RWPE2 (cell line): ENCODE measurements at regions not wholly inside any gene's neighbourhood (a gene's known extent, or its start where the extent isn't known, plus 50 kb on each side); places are given as distances from the start of the nearest gene placed in this dataset.
"Not testable (repeated sequence)": the region's sequence is repeated elsewhere in the genome, so short reads cannot be mapped to it uniquely, and the experiment has no call there.

Experiments used
- ATAC-seq: fragments of 200-7000 bp; cut with Tn5 transposase; 3 replicates; pipeline ENCODE4 v1.9.1; 2021; ENCODE audit warnings: low read depth
- DNase-seq: peaks from one replicate; pipeline ENCODE4 v3.0.0-alpha.2; 2020; ENCODE audit warnings: low spot score
- H3K27ac ChIP-seq: fragments of 450-650 bp; 2 replicates; pipeline ENCODE4 v1.5.1; 2017; ENCODE audit warnings: mild to moderate bottlenecking; ENCODE audit not compliant: poor library complexity, severe bottlenecking
- H3K27me3 ChIP-seq: fragments of 250-450 bp; sonication (Bioruptor Pico); 2 replicates; pipeline ENCODE4 v1.5.1; 2021; ENCODE audit warnings: mild to moderate bottlenecking, moderate library complexity; ENCODE audit not compliant: insufficient read depth, poor library complexity, severe bottlenecking
- H3K36me3 ChIP-seq: fragments of 250-450 bp; sonication (Bioruptor Pico); 2 replicates; pipeline ENCODE4 v1.5.1; 2020; ENCODE audit warnings: low read depth, mild to moderate bottlenecking, moderate library complexity
- H3K4me1 ChIP-seq: fragments of 250-450 bp; sonication (Bioruptor Pico); 2 replicates; pipeline ENCODE4 v1.5.1; 2021; ENCODE audit warnings: mild to moderate bottlenecking, moderate library complexity; ENCODE audit not compliant: insufficient read depth, poor library complexity, severe bottlenecking
- H3K4me3 ChIP-seq: fragments of 250-450 bp; sonication (Bioruptor Pico); 2 replicates; pipeline ENCODE4 v1.5.1; 2021; ENCODE audit warnings: mild to moderate bottlenecking, moderate library complexity; ENCODE audit not compliant: severe bottlenecking
- H3K9me3 ChIP-seq: fragments of 250-450 bp; sonication (Bioruptor Pico); 2 replicates; pipeline ENCODE4 v1.5.1; 2021; ENCODE audit warnings: mild to moderate bottlenecking, moderate library complexity; ENCODE audit not compliant: severe bottlenecking
- CTCF ChIP-seq: fragments of 450-650 bp; IDR thresholded peaks from one replicate; pipeline ENCODE4 v1.5.1; 2017; ENCODE audit warnings: mild to moderate bottlenecking, moderate library complexity; ENCODE audit not compliant: poor library complexity, severe bottlenecking

GRCh38 chrX:85808217-85808616 lies 239.1 kb downstream of the CHM start:
- H3K9me3 ChIP-seq, result no peaks in the 10 kb centered on the region
- TF ChIP-seq CTCF, result no peak
- no peaks in the 10 kb centered on the region for H3K4me1 ChIP-seq
- H3K27me3 ChIP-seq, result no peaks in the 10 kb centered on the region
- no peak for ATAC-seq
- H3K27ac ChIP-seq, result no peak overlapping the region
- DNase-seq, result no peak
- H3K36me3 ChIP-seq, result no peaks in the 10 kb centered on the region
- H3K4me3 ChIP-seq, result no peak overlapping the region

GRCh38 chrX:85772391-85772790 lies 275.0 kb downstream of the CHM start:
- not testable (repeated sequence) for ATAC-seq, H3K36me3 ChIP-seq, H3K4me3 ChIP-seq, H3K4me1 ChIP-seq, H3K9me3 ChIP-seq, DNase-seq, H3K27me3 ChIP-seq, H3K27ac ChIP-seq

GRCh38 chrX:85765651-85766050 lies 281.7 kb downstream of the CHM start:
- ATAC-seq (no peak), DNase-seq (no peak)
- no peak overlapping the region for H3K4me3 ChIP-seq
- no peak for TF ChIP-seq CTCF
- H3K27ac ChIP-seq, result no peak overlapping the region
- no peaks in the 10 kb centered on the region for H3K27me3 ChIP-seq
- H3K4me1 ChIP-seq, result no peaks in the 10 kb centered on the region
- no peaks in the 10 kb centered on the region for H3K9me3 ChIP-seq
- no peaks in the 10 kb centered on the region for H3K36me3 ChIP-seq

- H3K4me1 ChIP-seq, ATAC-seq, H3K27me3 ChIP-seq, H3K36me3 ChIP-seq, H3K9me3 ChIP-seq, H3K4me3 ChIP-seq, DNase-seq, H3K27ac ChIP-seq: not testable (repeated sequence)
These were observed 324.3 kb downstream of the CHM start for GRCh38 chrX:85723025-85723424.

GRCh38 chrX:85703233-85703632 lies 323.8 kb upstream of the POF1B start:
- H3K9me3 ChIP-seq, ATAC-seq: not testable (repeated sequence)

GRCh38 chrX:85698921-85699320 lies 319.5 kb upstream of the POF1B start:
- H3K36me3 ChIP-seq, result no peaks in the 10 kb centered on the region
- ATAC-seq (no peak), DNase-seq (no peak)
- no peaks in the 10 kb centered on the region for H3K4me1 ChIP-seq
- TF ChIP-seq CTCF, result no peak
- H3K9me3 ChIP-seq, result no peaks in the 10 kb centered on the region
- no peak overlapping the region for H3K27ac ChIP-seq
- no peak overlapping the region for H3K4me3 ChIP-seq
- no peaks in the 10 kb centered on the region for H3K27me3 ChIP-seq

More at GRCh38 chrX:85703233-85703632, 323.8 kb upstream of the POF1B start:
- DNase-seq, H3K27ac ChIP-seq, H3K36me3 ChIP-seq, H3K27me3 ChIP-seq, H3K4me1 ChIP-seq, H3K4me3 ChIP-seq: not testable (repeated sequence)
